T-helper 1 cell treated with Interleukin-12 subunit alpha and Interleukin-12 subunit beta and Interleukin-4 antibody, amounts not matched to agents 30 μg/mL and 1 μg/mL, for 36 hours (primary cell): ENCODE measurements at regions not wholly inside any gene's neighbourhood (a gene's known extent, or its start where the extent isn't known, plus 50 kb on each side); places are given as distances from the start of the nearest gene placed in this dataset.

ENCODE experiments used
- H3K27ac Mint-ChIP-seq: one replicate; pipeline ENCODE4 v1.8.0; 2021; ENCODE audit warnings: mild to moderate bottlenecking, mixed read lengths
- H3K27me3 Mint-ChIP-seq: one replicate; pipeline ENCODE4 v1.8.0; 2021; ENCODE audit warnings: low read depth, mixed read lengths
- H3K36me3 Mint-ChIP-seq: one replicate; pipeline ENCODE4 v1.8.0; 2021; ENCODE audit warnings: low read depth, mixed read lengths
- H3K4me1 Mint-ChIP-seq: one replicate; pipeline ENCODE4 v1.8.0; 2021; ENCODE audit warnings: low read depth, mixed read lengths
- H3K4me3 Mint-ChIP-seq: one replicate; pipeline ENCODE4 v1.8.0; 2021; ENCODE audit warnings: mild to moderate bottlenecking, moderate library complexity, mixed read lengths
- H3K9me3 Mint-ChIP-seq: one replicate; pipeline ENCODE4 v1.8.0; 2021; ENCODE audit warnings: mixed read lengths

DNA sequence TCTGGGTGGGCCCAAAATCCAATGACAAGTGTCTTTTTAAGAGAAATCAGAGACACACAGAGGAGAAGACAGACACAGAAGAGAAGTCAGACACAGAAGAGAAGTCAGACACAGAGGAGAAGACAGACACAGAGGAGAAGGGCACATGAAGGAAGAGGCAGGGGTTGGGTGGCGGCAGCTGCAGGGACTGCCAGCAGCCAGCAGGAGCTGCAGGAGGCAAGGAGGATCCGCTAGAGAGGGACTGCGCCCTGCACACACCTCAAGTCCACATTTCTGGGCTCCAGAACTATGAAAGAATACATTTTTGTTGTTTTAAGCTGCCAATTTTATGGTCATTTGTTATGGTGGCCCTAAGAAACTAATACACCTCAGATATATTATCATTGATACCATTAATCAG is 140.6 kb downstream of the ZIC5 start:
- H3K27me3 Mint-ChIP-seq: peaks cover 3% of the 10 kb centered on the region
- no peaks in the 10 kb centered on the region for H3K36me3 Mint-ChIP-seq
- H3K27ac Mint-ChIP-seq: no peak overlapping the region
- H3K4me1 Mint-ChIP-seq: no peaks in the 10 kb centered on the region
- H3K9me3 Mint-ChIP-seq: no peaks in the 10 kb centered on the region
- no peak overlapping the region for H3K4me3 Mint-ChIP-seq

- Mint-ChIP-seq H3K27me3 (no peaks in the 10 kb centered on the region), H3K9me3 (no peaks in the 10 kb centered on the region), H3K36me3 (no peaks in the 10 kb centered on the region), H3K4me3 (no peak overlapping the region), H3K27ac (no peak overlapping the region), H3K4me1 (no peaks in the 10 kb centered on the region)
Measured at GRCh38 chr13:99829593-99830239, 141.9 kb downstream of the ZIC5 start.

DNA sequence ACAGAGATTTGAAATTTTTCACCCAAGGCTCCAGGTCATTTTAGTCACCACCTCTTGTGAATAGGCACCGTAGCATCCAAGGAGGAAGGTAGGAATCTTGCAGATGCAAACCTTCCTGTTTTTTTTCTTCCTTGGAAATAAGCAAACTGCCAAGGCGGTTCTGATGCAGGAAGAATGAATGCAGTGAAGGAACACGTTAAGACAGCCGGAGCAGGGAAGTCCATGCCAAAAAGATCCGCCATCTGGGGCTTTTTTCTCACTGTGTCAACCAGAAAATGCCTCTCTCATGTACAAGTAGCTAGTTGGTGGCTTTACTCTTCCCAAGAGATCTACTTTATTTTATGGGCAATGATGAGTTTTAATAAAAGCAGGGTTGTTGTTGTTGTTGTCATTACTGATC is 142.4 kb downstream of the ZIC5 start:
- no peaks in the 10 kb centered on the region for H3K4me1 Mint-ChIP-seq
- no peaks in the 10 kb centered on the region for H3K36me3 Mint-ChIP-seq
- no peak overlapping the region for H3K4me3 Mint-ChIP-seq
- H3K27me3 Mint-ChIP-seq: no peaks in the 10 kb centered on the region
- H3K9me3 Mint-ChIP-seq: no peaks in the 10 kb centered on the region
- no peak overlapping the region for H3K27ac Mint-ChIP-seq

GRCh38 chr13:99828735-99829134 is 142.8 kb downstream of the ZIC5 start:
- no peaks in the 10 kb centered on the region for H3K27me3 Mint-ChIP-seq
- no peaks in the 10 kb centered on the region for H3K4me1 Mint-ChIP-seq
- H3K9me3 Mint-ChIP-seq: no peaks in the 10 kb centered on the region
- H3K27ac Mint-ChIP-seq: no peak overlapping the region
- H3K36me3 Mint-ChIP-seq: no peaks in the 10 kb centered on the region
- H3K4me3 Mint-ChIP-seq: no peak overlapping the region

- Mint-ChIP-seq H3K27me3 (no peaks in the 10 kb centered on the region), H3K9me3 (no peaks in the 10 kb centered on the region), H3K4me1 (no peaks in the 10 kb centered on the region), H3K27ac (no peak overlapping the region), H3K4me3 (no peak overlapping the region), H3K36me3 (no peaks in the 10 kb centered on the region)
Measured at GRCh38 chr13:99828123-99828522, 143.4 kb downstream of the ZIC5 start.

DNA sequence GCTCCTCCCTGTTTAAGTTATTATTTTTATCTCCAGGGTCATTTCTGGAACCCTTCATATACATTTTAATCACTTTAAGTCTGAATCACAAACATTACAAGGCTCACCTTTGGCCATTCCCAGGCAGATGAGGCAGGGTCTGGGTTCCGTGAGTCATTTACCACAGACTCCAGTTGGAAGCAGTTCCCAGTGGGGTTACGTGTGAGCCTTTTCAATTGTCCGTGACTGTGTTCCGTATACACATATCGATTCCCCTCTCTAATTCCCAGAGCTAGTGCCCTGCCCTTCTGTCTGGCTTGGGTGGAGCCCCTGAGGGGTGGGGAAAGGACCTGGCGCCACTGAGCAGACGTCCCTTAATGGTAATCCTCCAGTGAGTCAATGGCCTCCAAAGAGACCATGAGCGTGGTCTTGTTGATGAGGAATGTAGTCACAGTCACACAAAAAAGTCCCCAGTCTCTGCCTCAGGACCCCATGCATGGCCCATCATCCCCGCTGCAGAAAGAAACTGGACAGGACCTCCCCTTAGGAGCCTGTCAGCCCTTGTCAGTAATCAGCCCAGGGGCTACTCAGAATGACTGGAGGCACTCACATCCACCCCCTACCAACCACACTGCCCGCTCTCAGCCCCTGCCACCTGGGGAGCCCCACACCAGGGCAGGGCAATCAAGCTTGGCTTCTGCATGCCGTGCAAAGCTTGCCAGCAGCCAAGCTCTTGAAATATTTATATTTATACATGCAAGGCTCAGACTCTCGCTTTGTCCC is 144.4 kb downstream of the ZIC5 start:
- H3K27me3 Mint-ChIP-seq: no peaks in the 10 kb centered on the region
- no peaks in the 10 kb centered on the region for H3K36me3 Mint-ChIP-seq
- no peak overlapping the region for H3K27ac Mint-ChIP-seq
- no peaks in the 10 kb centered on the region for H3K9me3 Mint-ChIP-seq
- H3K4me1 Mint-ChIP-seq: no peaks in the 10 kb centered on the region
- no peak overlapping the region for H3K4me3 Mint-ChIP-seq

DNA sequence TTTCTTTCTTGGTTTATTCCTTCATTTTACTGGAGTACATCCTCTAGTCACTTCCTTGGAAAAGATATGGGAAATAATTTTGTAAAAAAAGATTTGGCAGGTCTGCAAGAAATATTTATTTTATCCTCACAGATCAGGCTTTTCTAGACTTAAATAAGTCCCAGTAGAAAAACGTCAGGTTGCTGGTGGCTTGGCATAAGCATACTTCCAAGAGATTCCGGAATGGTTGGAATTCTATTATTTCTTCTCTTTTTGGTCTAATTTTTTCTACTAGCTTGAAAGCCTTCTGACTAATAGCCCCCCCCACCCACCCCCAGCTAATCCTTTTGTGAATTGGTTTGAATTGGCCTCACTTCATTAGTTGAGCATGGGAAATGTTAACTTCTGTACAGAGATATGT is 147.6 kb downstream of the ZIC5 start:
- H3K4me1 Mint-ChIP-seq: no peaks in the 10 kb centered on the region
- H3K27ac Mint-ChIP-seq: no peak overlapping the region
- no peaks in the 10 kb centered on the region for H3K36me3 Mint-ChIP-seq
- no peaks in the 10 kb centered on the region for H3K9me3 Mint-ChIP-seq
- H3K27me3 Mint-ChIP-seq: peaks cover 4% of the 10 kb centered on the region
- H3K4me3 Mint-ChIP-seq: no peak overlapping the region

GRCh38 chr13:99822820-99823219 is 148.7 kb downstream of the ZIC5 start:
- Mint-ChIP-seq H3K36me3 (no peaks in the 10 kb centered on the region), H3K27ac (no peak overlapping the region), H3K4me1 (peaks cover 9% of the 10 kb centered on the region), H3K9me3 (no peaks in the 10 kb centered on the region), H3K4me3 (no peak overlapping the region), H3K27me3 (peaks cover 4% of the 10 kb centered on the region)

GRCh38 chr13:99821741-99822140 is 149.8 kb downstream of the ZIC5 start:
- Mint-ChIP-seq H3K27me3 (peaks cover 4% of the 10 kb centered on the region), H3K9me3 (no peaks in the 10 kb centered on the region), H3K36me3 (no peaks in the 10 kb centered on the region), H3K4me1 (peaks cover 15% of the 10 kb centered on the region), H3K27ac (no peak overlapping the region), H3K4me3 (no peak overlapping the region)

DNA sequence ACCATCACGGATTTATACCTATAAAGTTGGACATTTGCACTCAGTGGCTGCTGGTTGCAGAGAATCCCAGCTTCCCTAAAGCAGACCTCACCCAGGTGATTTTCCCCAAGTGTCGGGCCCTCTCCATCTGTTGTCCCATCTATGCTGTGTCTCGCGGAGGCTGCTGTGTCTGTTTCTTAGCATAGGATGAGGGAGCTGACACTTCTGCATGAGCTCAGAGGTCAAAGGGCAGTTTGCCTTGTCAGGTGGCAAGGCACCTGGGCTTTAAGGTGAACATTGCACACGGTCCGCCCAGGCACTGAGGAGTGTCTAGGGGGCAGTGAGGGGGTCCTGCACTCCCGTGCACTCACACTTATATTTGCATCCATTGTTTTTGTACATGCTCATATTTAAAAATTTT is 151.6 kb downstream of the ZIC5 start:
- Mint-ChIP-seq H3K27me3 (peaks cover 4% of the 10 kb centered on the region), H3K4me1 (peaks cover 15% of the 10 kb centered on the region), H3K27ac (no peak overlapping the region), H3K36me3 (no peaks in the 10 kb centered on the region), H3K4me3 (no peak overlapping the region), H3K9me3 (no peaks in the 10 kb centered on the region)

DNA sequence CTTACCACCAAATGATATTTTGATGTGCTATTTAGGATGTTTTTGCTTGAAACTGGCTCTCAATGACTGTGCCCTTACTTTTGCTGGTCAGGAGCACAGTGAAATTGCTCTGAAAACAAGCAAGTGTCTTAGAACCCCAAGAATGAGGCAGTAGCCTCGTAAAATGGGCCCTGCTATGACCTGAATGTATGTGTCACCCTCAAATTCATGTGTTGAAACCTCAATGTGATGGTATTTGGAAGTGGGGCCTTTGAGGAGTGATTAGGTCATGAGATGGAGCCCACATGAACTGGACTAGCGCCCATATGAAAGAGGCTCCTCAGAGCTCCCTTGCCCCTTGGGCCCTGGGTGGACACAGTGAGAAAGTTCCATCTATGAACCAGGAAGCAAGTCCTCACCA is 155.2 kb downstream of the ZIC5 start:
- Mint-ChIP-seq H3K27me3 (peaks cover 5% of the 10 kb centered on the region), H3K27ac (no peak overlapping the region), H3K4me1 (peaks cover 15% of the 10 kb centered on the region), H3K4me3 (no peak overlapping the region), H3K9me3 (no peaks in the 10 kb centered on the region), H3K36me3 (no peaks in the 10 kb centered on the region)

DNA sequence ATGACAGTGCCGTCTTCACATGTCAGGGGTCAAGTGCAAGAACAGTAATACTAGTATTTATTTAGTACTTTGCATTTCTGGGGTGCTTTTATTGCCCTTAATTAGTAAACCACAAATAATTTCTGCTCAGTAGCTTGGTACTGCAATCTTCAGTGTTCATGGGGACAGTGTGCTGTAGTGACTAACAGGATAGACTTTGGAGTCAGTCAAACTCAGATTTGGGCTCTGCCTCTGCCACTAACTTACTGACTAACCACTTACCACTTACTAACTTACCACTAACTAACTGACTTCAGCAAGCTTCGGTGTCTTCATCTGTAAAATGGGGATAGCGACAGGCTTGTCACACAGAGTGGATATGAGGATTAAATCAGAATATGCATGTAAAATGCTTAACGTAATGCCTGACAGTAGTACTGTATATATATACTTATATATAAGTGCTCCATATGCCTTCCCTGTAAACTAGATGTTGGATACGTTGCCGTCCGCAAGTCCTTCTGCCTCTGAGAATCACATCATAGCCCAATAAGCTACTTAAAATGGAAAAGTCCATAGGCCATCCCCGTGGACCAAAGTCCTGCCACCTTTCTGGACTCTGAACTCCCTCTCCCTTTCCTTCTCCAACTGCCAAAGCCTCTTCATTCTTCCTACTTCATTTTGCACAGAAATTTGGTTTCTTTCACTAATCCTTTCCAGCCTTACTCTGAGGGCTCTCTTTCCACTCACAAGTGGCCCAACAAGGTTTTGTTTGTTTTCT is 158.1 kb downstream of the ZIC5 start:
- no peaks in the 10 kb centered on the region for H3K36me3 Mint-ChIP-seq
- no peaks in the 10 kb centered on the region for H3K9me3 Mint-ChIP-seq
- peaks cover 12% of the 10 kb centered on the region for H3K4me1 Mint-ChIP-seq
- H3K4me3 Mint-ChIP-seq: no peak overlapping the region
- H3K27me3 Mint-ChIP-seq: peaks cover 8% of the 10 kb centered on the region
- no peak overlapping the region for H3K27ac Mint-ChIP-seq

DNA sequence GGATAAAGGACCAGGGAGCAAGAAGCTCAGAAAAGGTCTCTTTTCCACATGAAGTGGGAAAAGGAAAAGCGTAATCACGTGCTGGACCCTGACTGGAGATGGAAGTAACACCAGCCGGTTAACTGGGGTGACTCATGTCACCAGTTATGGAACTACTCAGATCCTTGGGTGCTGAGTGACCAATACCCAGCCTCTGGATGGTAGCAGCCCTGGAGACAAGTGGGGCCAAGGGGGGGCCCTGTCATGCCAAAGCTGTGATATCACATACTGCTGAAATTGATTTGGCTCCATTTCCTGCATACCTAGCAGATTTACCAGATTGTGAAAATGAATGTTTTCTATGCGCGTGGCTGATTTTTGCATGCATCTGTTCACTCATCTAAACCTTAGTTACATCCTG is 158.9 kb downstream of the ZIC5 start:
- peaks cover 3% of the 10 kb centered on the region for H3K4me1 Mint-ChIP-seq
- no peak overlapping the region for H3K4me3 Mint-ChIP-seq
- peaks cover 8% of the 10 kb centered on the region for H3K27me3 Mint-ChIP-seq
- no peak overlapping the region for H3K27ac Mint-ChIP-seq
- H3K36me3 Mint-ChIP-seq: no peaks in the 10 kb centered on the region
- no peaks in the 10 kb centered on the region for H3K9me3 Mint-ChIP-seq

GRCh38 chr13:99811067-99811700 is 160.4 kb downstream of the ZIC5 start:
- H3K36me3 Mint-ChIP-seq: no peaks in the 10 kb centered on the region
- no peak overlapping the region for H3K4me3 Mint-ChIP-seq
- peaks cover 8% of the 10 kb centered on the region for H3K27me3 Mint-ChIP-seq
- H3K4me1 Mint-ChIP-seq: no peaks in the 10 kb centered on the region
- H3K9me3 Mint-ChIP-seq: no peaks in the 10 kb centered on the region
- H3K27ac Mint-ChIP-seq: no peak overlapping the region
